ENCODE measurements at regions not wholly inside any gene's neighbourhood (a gene's known extent, or its start where the extent isn't known, plus 50 kb on each side); places are given as distances from the start of the nearest gene placed in this dataset.

DNA sequence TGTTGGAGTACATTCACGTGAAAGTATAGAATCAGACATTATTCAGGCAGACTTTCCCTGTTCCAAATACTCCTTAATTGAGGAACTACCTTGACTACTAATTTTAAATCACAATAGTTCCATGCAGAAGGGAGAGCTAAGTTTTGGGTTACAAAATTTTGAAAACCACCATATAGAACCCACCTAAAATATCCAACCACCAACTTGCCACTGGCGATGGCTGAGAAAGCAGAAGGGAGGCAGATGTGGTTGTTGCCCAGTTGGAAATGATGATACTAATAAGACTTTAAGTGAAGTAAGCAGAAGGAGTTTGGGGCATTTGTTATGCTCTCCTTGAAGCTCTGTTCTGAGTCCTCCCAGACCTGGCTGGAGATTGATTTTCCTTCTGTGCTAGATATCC is 190.7 kb downstream of the HLX start:
- H3K4me1 ChIP-seq (ENCODE audit: control insufficient read depth, extremely low read depth, insufficient read depth, low read length) = no peaks in the 10 kb centered on the region
- H3K27ac ChIP-seq (ENCODE audit: insufficient read depth, low read length) = no peak overlapping the region
- H4K20me1 ChIP-seq (ENCODE audit: control insufficient read depth, extremely low read depth, insufficient read depth, low read length) = no peaks in the 10 kb centered on the region
- TF ChIP-seq CTCF (conservative IDR thresholded peaks at IDR 0.05 in 1 of 2, IDR thresholded peaks at IDR 0.05 in 1 of 2; ENCODE audit: low read depth in 1 of 2, low read length in 2 of 2) (no peak), EZH2 (IDR thresholded peaks at IDR 0.05; ENCODE audit: low read length, missing control alignments) (no peak)
- H3K9ac ChIP-seq (ENCODE audit: insufficient read depth, low read length) = no peak overlapping the region
- H3K36me3 ChIP-seq (ENCODE audit: control insufficient read depth, insufficient read depth, low read length) = no peaks in the 10 kb centered on the region
- no peaks in the 10 kb centered on the region for H3K79me2 ChIP-seq (ENCODE audit: control insufficient read depth, insufficient read depth, low read length)
- H2AFZ ChIP-seq (ENCODE audit: low read length) = no peak overlapping the region
- H3K9me3 ChIP-seq (ENCODE audit: control insufficient read depth, insufficient read depth, low read depth, low read length) = no peaks in the 10 kb centered on the region
- no peaks in the 10 kb centered on the region for H3K27me3 ChIP-seq (ENCODE audit: control insufficient read depth, insufficient read depth, low read length)
- H3K4me3 ChIP-seq (replicated peaks in 1 of 4; ENCODE audit: control extremely low read depth in 1 of 4, insufficient read depth in 1 of 4, low read depth in 3 of 4, low read length in 4 of 4) = no peak overlapping the region
- no peak overlapping the region for H3K4me2 ChIP-seq (ENCODE audit: extremely low read depth, insufficient read depth, low read length)
- DNase-seq (ENCODE audit: low read depth in 2 of 2) = no peak

- H3K9me3 ChIP-seq (ENCODE audit: control insufficient read depth, insufficient read depth, low read depth, low read length) = no peaks in the 10 kb centered on the region
- TF ChIP-seq CTCF (conservative IDR thresholded peaks at IDR 0.05 in 1 of 2, IDR thresholded peaks at IDR 0.05 in 1 of 2; ENCODE audit: low read depth in 1 of 2, low read length in 2 of 2) (no peak), EZH2 (IDR thresholded peaks at IDR 0.05; ENCODE audit: low read length, missing control alignments) (no peak)
- no peak overlapping the region for H3K4me2 ChIP-seq (ENCODE audit: extremely low read depth, insufficient read depth, low read length)
- no peak for DNase-seq (ENCODE audit: low read depth in 2 of 2)
- H3K27me3 ChIP-seq (ENCODE audit: control insufficient read depth, insufficient read depth, low read length) = no peaks in the 10 kb centered on the region
- no peaks in the 10 kb centered on the region for H3K79me2 ChIP-seq (ENCODE audit: control insufficient read depth, insufficient read depth, low read length)
- H4K20me1 ChIP-seq (ENCODE audit: control insufficient read depth, extremely low read depth, insufficient read depth, low read length) = no peaks in the 10 kb centered on the region
- no peak overlapping the region for H3K4me3 ChIP-seq (replicated peaks in 1 of 4; ENCODE audit: control extremely low read depth in 1 of 4, insufficient read depth in 1 of 4, low read depth in 3 of 4, low read length in 4 of 4)
- no peak overlapping the region for H3K9ac ChIP-seq (ENCODE audit: insufficient read depth, low read length)
- no peak overlapping the region for H3K27ac ChIP-seq (ENCODE audit: insufficient read depth, low read length)
- no peaks in the 10 kb centered on the region for H3K36me3 ChIP-seq (ENCODE audit: control insufficient read depth, insufficient read depth, low read length)
- H3K4me1 ChIP-seq (ENCODE audit: control insufficient read depth, extremely low read depth, insufficient read depth, low read length) = no peaks in the 10 kb centered on the region
- no peak overlapping the region for H2AFZ ChIP-seq (ENCODE audit: low read length)
Observed at GRCh38 chr1:221071777-221072176, 192.5 kb downstream of the HLX start.

- TF ChIP-seq CTCF (conservative IDR thresholded peaks at IDR 0.05 in 1 of 2, IDR thresholded peaks at IDR 0.05 in 1 of 2; ENCODE audit: low read depth in 1 of 2, low read length in 2 of 2) (no peak), EZH2 (IDR thresholded peaks at IDR 0.05; ENCODE audit: low read length, missing control alignments) (no peak)
- Histone ChIP-seq H3K79me2 (ENCODE audit: control insufficient read depth, insufficient read depth, low read length) (no peaks in the 10 kb centered on the region), H2AFZ (ENCODE audit: low read length) (no peak overlapping the region), H3K9ac (ENCODE audit: insufficient read depth, low read length) (no peak overlapping the region), H3K4me1 (ENCODE audit: control insufficient read depth, extremely low read depth, insufficient read depth, low read length) (no peaks in the 10 kb centered on the region), H3K27me3 (ENCODE audit: control insufficient read depth, insufficient read depth, low read length) (no peaks in the 10 kb centered on the region), H3K36me3 (ENCODE audit: control insufficient read depth, insufficient read depth, low read length) (no peaks in the 10 kb centered on the region), H3K4me3 (replicated peaks in 1 of 4; ENCODE audit: control extremely low read depth in 1 of 4, insufficient read depth in 1 of 4, low read depth in 3 of 4, low read length in 4 of 4) (no peak overlapping the region), H3K9me3 (ENCODE audit: control insufficient read depth, insufficient read depth, low read depth, low read length) (no peaks in the 10 kb centered on the region), H4K20me1 (ENCODE audit: control insufficient read depth, extremely low read depth, insufficient read depth, low read length) (no peaks in the 10 kb centered on the region), H3K4me2 (ENCODE audit: extremely low read depth, insufficient read depth, low read length) (no peak overlapping the region), H3K27ac (ENCODE audit: insufficient read depth, low read length) (no peak overlapping the region)
- DNase-seq (ENCODE audit: low read depth in 2 of 2) = no peak
Observed at GRCh38 chr1:221072214-221072613, 193.0 kb downstream of the HLX start.
